NCI-H2029 (cell line): ENCODE measurements at regions not wholly inside any gene's neighbourhood (a gene's known extent, or its start where the extent isn't known, plus 50 kb on each side); places are given as distances from the start of the nearest gene placed in this dataset.
A peak's percentile ranks its signal among the peaks of the same experiment; 100 is the strongest.
"Not testable (repeated sequence)": the region's sequence is repeated elsewhere in the genome, so short reads cannot be mapped to it uniquely, and the experiment has no call there.

Experiments used
- DNase-seq: peaks from one replicate; lab custom pipeline; 2025; lab: John Stamatoyannopoulos, UW

- no peak for DNase-seq
Observed at GRCh38 chr7:106523482-106523881, 137.5 kb downstream of the CCDC71L start.

GRCh38 chr7:106522696-106523095 is 138.3 kb downstream of the CCDC71L start:
- no peak for DNase-seq

- DNase-seq = no peak
Observed at GRCh38 chr7:106521541-106521940, 139.4 kb downstream of the CCDC71L start.

- DNase-seq = no peak
Observed at GRCh38 chr7:106520962-106521514, 139.9 kb downstream of the CCDC71L start.

GRCh38 chr7:106518967-106519366 is 142.0 kb downstream of the CCDC71L start:
- no peak for DNase-seq

DNA sequence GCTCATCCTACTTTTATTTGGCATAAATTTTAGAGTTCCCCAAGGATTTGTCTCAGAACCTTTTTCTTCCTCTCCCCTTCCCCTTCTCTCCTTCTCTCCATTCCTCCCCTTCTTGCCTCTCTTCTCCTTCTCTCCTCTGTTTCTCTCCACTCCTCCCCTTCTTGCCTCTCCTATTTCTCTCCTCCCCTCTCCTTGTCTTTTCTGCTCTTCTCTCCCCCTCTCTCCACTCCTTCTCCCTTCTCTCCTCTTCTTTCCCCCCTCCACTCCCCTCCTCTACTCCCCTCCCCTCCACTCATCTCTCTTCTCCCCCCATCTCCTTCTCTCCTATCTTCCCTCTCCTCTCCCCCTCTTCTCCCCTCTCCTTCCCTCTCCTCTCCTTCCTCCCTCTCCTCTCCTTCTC is 142.7 kb downstream of the CCDC71L start:
- DNase-seq = no peak

GRCh38 chr7:106517508-106517907 is 143.4 kb downstream of the CCDC71L start:
- no peak for DNase-seq

GRCh38 chr7:106515321-106515720 is 145.6 kb downstream of the CCDC71L start:
- no peak for DNase-seq

DNA sequence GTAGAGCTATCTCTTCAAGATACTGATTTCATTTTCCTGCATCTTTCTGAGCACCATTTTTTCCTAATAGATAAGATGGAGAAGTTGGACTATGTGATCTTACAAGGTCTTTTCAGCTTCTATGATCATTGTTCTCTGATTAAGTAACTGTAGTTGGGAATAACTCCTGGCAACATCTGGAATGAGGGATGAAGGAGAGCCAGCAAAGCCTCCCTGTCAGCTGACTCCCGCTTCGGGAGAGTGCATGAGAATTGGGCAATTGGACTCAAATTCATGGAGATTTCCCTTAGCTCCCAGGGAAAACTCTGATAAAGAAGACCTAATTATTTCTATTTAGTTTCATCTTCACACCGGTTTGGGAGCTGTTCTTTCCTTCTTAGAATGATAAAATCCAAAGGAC is 146.1 kb downstream of the CCDC71L start:
- no peak for DNase-seq

- DNase-seq = no peak
Observed at GRCh38 chr7:106512217-106512616, 148.7 kb downstream of the CCDC71L start.

- DNase-seq = no peak
Observed at GRCh38 chr7:106504645-106505044, 156.3 kb downstream of the CCDC71L start.

- DNase-seq = no peak
Observed at GRCh38 chr7:106504207-106504606, 156.8 kb downstream of the CCDC71L start.

DNA sequence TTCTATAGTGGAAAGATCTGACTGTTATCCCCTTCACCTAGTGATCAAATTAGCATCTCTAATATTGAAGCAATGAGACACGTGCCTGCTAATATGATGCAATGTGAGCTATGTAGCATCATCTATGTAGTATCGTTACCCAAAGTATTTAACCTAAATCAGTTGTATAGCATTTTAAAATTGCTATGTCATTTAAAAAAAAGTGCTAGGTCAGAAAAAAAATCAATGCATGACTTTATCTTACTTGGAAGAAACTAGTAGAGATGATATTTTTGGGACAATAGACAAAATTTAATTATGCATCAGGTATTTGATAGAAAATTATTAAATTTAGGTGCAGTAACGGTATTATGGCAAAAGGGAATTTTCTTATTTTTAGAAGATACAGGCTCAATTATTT is 157.3 kb downstream of the CCDC71L start:
- no peak for DNase-seq

DNA sequence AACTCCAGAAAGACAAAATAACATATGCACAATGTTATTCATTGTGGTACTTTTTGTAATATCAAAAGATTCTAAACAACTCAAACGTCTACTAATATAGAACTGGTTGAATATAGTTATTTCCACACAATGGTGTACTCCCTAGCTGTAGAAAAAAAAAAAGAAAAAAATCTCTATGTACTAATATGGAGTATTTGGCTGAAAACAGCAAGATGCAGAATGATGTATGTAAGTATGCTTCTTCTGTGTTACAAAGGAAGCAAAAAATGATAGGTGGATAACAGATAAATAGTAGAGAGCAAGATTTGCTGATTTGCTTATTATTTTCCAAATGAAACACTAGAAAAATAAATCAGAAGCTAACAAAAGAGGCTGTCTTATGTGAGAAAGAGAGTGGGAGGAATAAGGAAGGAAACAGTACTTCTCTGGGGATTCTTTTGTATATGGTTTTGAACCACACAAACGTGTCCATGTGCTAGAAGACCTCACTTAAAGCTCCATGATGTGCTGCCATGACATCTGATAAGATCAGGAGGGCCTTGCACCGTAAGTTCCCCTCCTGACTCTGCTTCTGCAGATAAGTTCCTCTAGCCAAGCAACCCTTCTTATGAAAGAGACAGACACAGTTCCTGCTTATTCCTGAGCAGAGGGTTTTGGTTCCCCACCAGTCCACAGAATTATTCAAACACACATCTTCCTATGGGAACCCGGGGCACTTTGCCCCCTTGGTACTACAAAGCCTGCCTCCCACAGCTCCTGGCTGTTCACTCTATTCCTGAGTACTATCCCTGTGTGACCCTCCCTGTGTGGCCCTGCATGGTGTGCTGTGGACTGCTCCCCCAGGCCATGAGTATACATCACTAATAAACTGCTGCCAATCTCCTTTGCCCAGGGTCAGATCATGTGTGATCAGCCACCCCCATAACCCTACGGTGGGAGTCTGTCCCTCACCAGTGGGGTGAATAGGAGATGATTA is 159.1 kb downstream of the CCDC71L start:
- DNase-seq = no peak

- DNase-seq = no peak
Observed at GRCh38 chr7:106499897-106500296, 161.1 kb downstream of the CCDC71L start.

GRCh38 chr7:106498005-106498404 is 163.0 kb downstream of the CCDC71L start:
- not testable (repeated sequence) for DNase-seq

GRCh38 chr7:106493041-106493731 is 167.8 kb downstream of the CCDC71L start:
- peak; percentile 74 for DNase-seq

GRCh38 chr7:106488465-106488864 is 172.5 kb downstream of the CCDC71L start:
- DNase-seq = no peak

DNA sequence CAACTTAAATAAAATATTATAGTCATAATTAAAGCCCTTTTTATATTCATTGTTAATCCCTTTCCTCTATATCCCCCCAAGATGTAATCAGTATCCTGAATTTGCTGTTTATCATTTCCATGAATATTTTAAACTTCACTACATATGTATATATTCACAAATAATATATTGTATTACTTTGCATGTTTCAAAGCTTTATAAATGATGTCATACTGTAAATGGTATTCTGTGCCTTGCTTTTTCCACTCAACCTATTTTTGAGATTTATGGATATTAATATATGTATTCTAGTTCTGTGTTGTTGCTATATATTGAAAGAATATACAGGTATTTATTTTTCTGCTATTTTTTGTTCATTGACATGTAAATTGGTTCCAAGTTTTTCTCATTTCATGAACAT is 173.1 kb downstream of the CCDC71L start:
- DNase-seq = no peak

DNA sequence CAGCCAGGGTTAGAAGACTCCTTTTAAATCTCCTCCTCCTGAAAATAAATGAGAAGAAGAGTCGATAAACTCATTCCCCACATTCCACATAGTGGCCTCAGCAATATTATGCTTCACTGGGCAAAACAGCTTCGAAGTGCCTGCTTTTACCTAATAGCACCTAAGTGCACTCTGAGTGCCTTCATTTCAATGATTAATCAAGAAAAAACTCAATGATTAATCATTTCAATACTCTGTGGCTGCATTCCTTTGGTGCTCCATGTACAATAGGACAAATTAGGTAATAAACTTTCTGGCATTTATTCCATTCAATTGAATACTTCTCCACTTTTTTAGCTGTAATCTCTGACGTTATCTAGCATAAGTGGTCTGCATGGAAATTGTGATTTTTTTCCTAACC is 174.6 kb downstream of the CCDC71L start:
- no peak for DNase-seq

DNA sequence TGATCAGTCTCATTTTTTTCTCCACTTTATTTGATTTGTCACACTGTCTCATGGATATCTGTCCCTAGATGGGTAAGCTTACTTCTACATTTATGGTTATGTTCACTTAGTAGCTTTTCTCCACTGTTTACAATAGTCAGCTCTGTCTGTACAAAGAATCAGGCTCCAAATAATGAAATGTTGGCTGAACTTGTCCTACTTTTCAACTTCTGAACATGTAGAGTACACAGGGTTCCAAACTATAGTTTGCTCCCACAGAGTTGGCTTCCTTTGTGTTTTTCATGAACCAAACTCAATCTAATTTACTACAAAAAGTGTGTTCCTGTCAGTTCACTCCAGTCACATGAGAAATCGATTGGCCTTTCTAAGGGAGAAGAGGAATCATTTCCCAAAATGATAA is 175.0 kb downstream of the CCDC71L start:
- DNase-seq = no peak

- no peak for DNase-seq
Observed at GRCh38 chr7:106485031-106485551, 175.9 kb downstream of the CCDC71L start.

DNA sequence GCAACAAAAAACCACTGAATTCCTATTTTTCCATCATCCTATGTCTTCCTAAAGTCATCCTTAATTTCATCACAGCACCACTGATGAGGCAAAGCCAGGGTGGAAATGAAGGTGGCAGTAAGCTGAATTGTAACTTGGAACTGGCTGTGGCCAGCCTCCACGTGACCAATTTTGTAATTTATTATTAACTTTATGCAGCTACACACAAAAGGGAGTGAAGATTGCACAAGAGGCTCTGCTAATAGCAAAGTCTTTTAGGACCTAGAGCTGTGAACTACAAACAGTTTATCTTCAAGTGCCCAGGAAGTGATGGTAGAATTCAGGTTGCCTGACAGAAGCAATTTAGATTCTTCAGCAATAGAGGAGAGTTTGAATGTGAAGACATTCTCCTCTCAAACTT is 176.4 kb downstream of the CCDC71L start:
- no peak for DNase-seq
